Middle frontal gyrus (tissue), 1 donor: ENCODE measurements at regions not wholly inside any gene's neighbourhood (a gene's known extent, or its start where the extent isn't known, plus 50 kb on each side); places are given as distances from the start of the nearest gene placed in this dataset.
"Not testable (repeated sequence)": the region's sequence is repeated elsewhere in the genome, so short reads cannot be mapped to it uniquely, and the experiment has no call there.

Experiments
- DNase-seq: peaks from one replicate; pipeline ENCODE4 v3.0.0-alpha.2; 2015; ENCODE audit warnings: low spot score; ENCODE audit errors: extremely low spot score

- DNase-seq, result no peak
Observed at GRCh38 chr6:140284871-140285270, 910.4 kb upstream of the CITED2 start.

GRCh38 chr6:140283197-140283596 lies 908.7 kb upstream of the CITED2 start:
- no peak for DNase-seq

DNA sequence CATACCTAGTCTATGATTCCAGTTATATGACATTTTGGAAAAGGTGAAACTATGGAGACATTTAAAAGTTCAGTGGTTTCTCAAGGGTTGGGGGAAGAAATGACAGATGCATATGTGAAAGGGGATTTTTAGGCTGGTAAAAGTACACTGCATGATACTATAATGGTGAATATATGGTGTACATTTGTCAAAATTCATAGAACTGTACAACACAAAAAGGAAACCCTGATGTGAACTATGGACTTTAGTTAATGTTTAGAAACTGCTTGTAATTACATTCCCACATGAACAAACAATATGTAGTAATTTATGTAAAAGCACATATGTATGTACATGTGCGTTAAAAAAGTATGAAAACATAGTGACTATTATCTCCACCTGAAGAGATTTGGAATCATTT lies 907.3 kb upstream of the CITED2 start:
- no peak for DNase-seq

- no peak for DNase-seq
Observed at GRCh38 chr6:140281236-140281635, 906.8 kb upstream of the CITED2 start.

DNA sequence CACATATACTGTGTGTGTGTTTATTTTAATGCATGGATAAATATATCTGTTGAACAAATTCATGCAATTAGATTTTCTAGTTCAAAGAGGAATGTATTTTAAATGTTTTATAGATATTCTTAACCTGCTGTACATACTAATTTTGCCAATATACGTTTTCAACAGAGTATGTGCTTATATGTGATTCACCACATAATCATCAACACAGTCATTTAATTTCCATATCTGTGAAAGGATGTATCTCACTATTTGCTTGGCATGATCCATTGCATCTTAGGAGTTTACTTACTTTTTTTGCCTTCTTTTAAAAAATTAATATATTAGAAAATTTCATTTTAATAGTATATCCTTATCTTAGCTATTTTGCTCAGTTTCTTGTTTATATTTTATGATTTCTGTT lies 902.3 kb upstream of the CITED2 start:
- DNase-seq, result no peak

DNA sequence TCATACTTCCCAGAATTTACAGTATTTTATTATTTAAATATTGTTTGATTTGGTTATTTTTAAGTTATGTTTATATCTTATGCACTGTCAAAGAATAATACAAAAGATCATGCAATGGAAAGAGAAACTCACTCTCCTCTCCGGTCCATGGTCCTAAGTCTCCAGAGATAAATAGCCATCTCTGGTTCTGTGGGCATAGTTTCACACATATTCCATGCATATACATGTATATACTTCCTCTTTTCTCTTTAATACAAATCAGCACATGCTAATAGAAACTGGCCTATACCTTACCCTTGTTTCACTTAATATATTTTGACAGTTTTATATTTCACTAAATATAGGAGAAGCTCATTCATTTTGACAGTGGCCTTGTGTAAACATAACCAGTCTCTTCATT lies 901.7 kb upstream of the CITED2 start:
- no peak for DNase-seq

DNA sequence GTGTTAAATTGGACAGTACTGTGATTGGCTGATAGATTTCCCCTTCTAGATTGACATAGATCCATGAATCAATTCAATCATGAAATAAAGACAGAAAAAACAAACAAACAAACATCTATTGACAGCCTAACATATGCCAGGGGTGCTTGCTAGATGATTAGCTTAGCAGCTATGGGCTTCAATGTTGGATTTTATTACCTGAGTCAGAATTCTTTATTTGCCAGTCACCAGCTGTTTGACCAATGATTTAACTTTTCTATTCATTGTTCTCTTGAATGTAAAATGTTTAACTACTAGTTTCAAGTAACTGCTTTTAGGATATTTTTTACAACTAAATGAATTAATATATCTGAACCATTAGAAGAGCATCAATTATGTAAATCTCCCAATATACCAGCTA lies 901.3 kb upstream of the CITED2 start:
- DNase-seq, result no peak

DNA sequence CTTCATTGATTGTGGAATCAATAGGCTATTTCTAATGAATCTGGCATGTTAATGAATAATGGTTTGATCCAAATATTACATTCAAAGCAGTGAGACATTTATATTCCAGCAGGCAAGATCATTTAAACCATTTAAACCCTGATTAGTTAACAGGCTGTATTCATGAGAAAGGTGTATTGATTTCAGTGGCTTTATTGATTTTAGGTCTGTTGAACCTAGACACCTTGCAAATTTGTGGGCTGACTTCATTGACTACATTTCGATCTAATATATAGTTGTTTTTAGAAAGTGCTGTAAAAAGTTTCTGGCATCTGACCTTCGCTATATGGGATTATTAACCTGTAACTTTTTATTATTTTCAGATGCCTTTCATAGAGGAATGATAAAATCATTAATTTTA lies 900.1 kb upstream of the CITED2 start:
- DNase-seq, result no peak

GRCh38 chr6:140271759-140272377 lies 897.4 kb upstream of the CITED2 start:
- DNase-seq, result no peak

DNA sequence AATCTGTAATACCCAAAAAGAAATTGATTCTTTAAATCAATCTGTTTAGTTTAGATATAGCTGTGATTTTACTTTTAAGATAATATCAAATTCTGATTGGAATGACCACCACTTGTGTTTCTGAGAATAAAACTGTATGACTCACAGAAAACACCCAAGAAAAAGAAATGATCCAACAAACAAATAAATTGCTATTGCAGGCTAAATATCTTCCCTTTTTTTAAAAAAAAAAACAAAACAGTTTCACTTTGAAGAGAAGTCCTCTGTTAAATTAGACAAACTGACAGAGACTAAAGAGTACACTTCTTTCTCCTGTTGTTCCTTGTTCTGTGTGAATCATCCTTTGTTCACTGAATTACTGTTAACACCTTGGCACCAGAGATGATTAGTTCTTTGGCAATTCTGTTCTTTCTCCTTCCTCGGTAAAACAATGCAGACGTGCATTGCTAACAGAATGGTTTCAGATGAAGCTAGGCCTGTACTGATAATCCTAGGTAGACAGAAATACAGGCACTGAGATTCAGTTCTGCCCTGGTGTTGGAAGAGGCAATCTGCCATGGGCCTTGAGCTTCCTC lies 895.2 kb upstream of the CITED2 start:
- no peak for DNase-seq

- DNase-seq, result no peak
Observed at GRCh38 chr6:140264431-140264830, 890.0 kb upstream of the CITED2 start.

DNA sequence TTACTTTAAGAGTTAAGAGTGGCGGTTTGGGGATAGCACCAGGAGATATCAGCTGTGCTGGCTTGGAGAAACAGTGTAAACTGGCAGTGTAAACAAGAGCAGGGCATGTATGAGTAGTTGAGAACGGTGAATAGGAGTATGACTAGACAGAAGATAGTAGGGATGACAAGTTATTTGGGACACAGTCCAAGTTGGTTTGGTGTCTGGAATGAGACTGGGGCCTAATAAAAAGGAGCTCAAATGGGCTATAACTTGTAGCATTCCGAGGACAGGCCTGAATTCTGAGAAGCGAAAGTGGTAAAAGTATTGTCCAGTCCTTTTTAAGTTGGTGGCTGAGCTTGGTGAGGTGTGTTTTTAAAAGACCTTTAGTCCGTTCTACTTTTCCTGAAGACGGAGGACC lies 883.9 kb upstream of the CITED2 start:
- DNase-seq, result not testable (repeated sequence)

- no peak for DNase-seq
Observed at GRCh38 chr6:140256248-140256647, 881.8 kb upstream of the CITED2 start.

- DNase-seq, result no peak
Observed at GRCh38 chr6:140253096-140253495, 878.6 kb upstream of the CITED2 start.

GRCh38 chr6:140252099-140252498 lies 877.7 kb upstream of the CITED2 start:
- DNase-seq, result no peak

- no peak for DNase-seq
Observed at GRCh38 chr6:140245296-140246040, 871.0 kb upstream of the CITED2 start.

- DNase-seq, result no peak
Observed at GRCh38 chr6:140237251-140237650, 862.8 kb upstream of the CITED2 start.

DNA sequence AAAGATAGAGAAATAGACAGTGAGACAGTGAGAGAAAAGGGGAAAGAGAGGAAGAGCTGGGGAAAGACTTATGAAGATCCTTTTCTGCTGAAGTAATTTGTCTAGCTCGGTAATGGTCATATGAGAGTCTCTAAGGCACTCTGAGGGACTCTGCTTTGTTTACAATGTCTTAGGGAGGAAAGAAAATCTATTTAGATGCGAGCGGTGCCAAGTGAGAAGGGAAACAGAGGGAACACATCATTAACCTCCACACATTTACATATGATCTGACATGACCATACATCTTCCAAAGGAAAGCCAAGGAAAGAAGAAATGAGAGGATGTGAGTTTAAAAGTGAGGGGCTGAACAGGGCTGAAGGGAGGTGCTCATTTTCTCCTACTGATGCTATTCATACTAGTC lies 862.3 kb upstream of the CITED2 start:
- no peak for DNase-seq

DNA sequence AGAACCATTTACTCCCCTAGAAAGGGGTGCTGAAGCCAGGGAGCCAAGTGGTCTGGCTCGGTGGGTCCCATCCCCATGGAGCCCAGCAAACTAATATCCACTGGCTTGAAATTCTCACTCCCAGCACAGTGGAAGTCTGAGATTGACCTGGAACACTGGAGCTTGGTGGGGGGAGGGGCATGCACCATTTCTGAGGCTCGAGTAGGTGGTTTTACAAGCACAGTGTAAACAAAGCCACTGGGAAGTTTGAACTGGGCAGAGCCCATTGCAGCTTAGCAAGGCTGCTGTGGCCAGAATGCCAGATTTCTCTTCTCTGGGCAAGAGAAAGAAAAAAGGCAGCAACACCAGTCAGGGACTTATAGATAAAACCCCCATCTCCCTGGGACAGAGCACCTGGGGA lies 855.8 kb upstream of the CITED2 start:
- no peak for DNase-seq

DNA sequence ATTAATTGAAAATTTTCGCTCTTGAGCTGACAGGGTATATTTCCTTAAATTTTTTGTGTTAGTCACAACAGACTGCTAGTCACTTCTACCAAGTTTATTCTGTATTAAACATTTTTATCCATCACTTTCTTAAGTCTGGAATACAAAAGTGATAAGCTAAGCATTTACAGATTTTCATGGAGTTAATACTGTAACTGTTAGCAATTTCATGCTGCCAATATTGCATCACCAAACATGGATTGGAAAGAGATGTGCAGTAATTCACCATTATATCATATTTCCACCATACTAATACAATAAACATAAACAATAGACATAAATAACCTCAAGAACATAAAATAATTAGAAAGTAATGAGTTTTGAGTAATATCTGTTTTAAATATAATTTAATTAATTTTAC lies 854.0 kb upstream of the CITED2 start:
- DNase-seq, result no peak

- no peak for DNase-seq
Observed at GRCh38 chr6:140226637-140227036, 852.2 kb upstream of the CITED2 start.

- DNase-seq, result no peak
Observed at GRCh38 chr6:140225701-140226436, 851.4 kb upstream of the CITED2 start.
